Stimulated activated CD8-positive, alpha-beta memory T cell treated with anti-CD3 and anti-CD28 coated beads, Interleukin-4, amount 100 ng/mL, for 1 hour (primary cell): ENCODE measurements at regions not wholly inside any gene's neighbourhood (a gene's known extent, or its start where the extent isn't known, plus 50 kb on each side); places are given as distances from the start of the nearest gene placed in this dataset.
"Not testable (repeated sequence)": the region's sequence is repeated elsewhere in the genome, so short reads cannot be mapped to it uniquely, and the experiment has no call there.

ENCODE experiments used
- DNase-seq, 2 donors: peaks; one replicate each; pipeline ENCODE4 v3.0.0-alpha.2; 2020; ENCODE audit warnings: low read depth in 2 of 2, low spot score in 1 of 2

GRCh38 chr20:40848526-40848925, 159.5 kb upstream of the MAFB start:
- DNase-seq = no peak

GRCh38 chr20:40849456-40849855, 160.4 kb upstream of the MAFB start:
- no peak for DNase-seq

GRCh38 chr20:40851051-40851450, 162.0 kb upstream of the MAFB start:
- DNase-seq = no peak

- DNase-seq = no peak
These were observed 166.2 kb upstream of the MAFB start for GRCh38 chr20:40855269-40855668.

GRCh38 chr20:40856653-40857052, 167.6 kb upstream of the MAFB start:
- no peak for DNase-seq

- DNase-seq = no peak
These were observed 168.1 kb upstream of the TOP1 start for GRCh38 chr20:40860487-40860902.

- DNase-seq = no peak
These were observed 167.1 kb upstream of the TOP1 start for GRCh38 chr20:40861427-40862008.

GRCh38 chr20:40863355-40863919, 165.2 kb upstream of the TOP1 start:
- no peak for DNase-seq

GRCh38 chr20:40864470-40864869, 164.2 kb upstream of the TOP1 start:
- DNase-seq = no peak

- no peak for DNase-seq
These were observed 163.5 kb upstream of the TOP1 start for GRCh38 chr20:40865095-40865494.

GRCh38 chr20:40866056-40866455, 162.6 kb upstream of the TOP1 start:
- no peak for DNase-seq

- no peak for DNase-seq
These were observed 159.9 kb upstream of the TOP1 start for GRCh38 chr20:40868551-40869217.

- no peak for DNase-seq
These were observed 159.1 kb upstream of the TOP1 start for GRCh38 chr20:40869218-40870147.

- DNase-seq = no peak
These were observed 153.2 kb upstream of the TOP1 start for GRCh38 chr20:40875116-40876085.

GRCh38 chr20:40878099-40878498, 150.5 kb upstream of the TOP1 start:
- DNase-seq = not testable (repeated sequence)

GRCh38 chr20:40880063-40880728, 148.4 kb upstream of the TOP1 start:
- DNase-seq = no peak

- no peak for DNase-seq
These were observed 147.9 kb upstream of the TOP1 start for GRCh38 chr20:40880729-40881109.

GRCh38 chr20:40882152-40882551, 146.5 kb upstream of the TOP1 start:
- DNase-seq = no peak

GRCh38 chr20:40883097-40883496, 145.5 kb upstream of the TOP1 start:
- no peak for DNase-seq

- DNase-seq = no peak
These were observed 141.5 kb upstream of the TOP1 start for GRCh38 chr20:40887105-40887504.
